H1 (cell line): ENCODE measurements at regions not wholly inside any gene's neighbourhood (a gene's known extent, or its start where the extent isn't known, plus 50 kb on each side); places are given as distances from the start of the nearest gene placed in this dataset.

Experiments
- CTCF ChIA-PET: fragments of 300-600 bp; sonication (Branson Sonifier 250); formaldehyde crosslinking; loops from one replicate; lab custom pipeline; 2021; ENCODE audit not compliant: partially characterized antibody; lab: Charles Lee
- POLR2A ChIA-PET: fragments of 300-600 bp; sonication (Branson Sonifier 250); formaldehyde crosslinking; loops from one replicate; lab custom pipeline; 2021; ENCODE audit warnings: inconsistent platforms; ENCODE audit not compliant: partially characterized antibody; lab: Charles Lee
- DNase-seq, 2 experiments: peaks; one replicate each; pipeline versions ENCODE4 v3.0.0 to v3.0.0-alpha.2; 2010 to 2022; ENCODE audit warnings: low spot score in 2 of 2, low read depth in 1 of 2, mixed read lengths in 1 of 2
- FAIRE-seq: peaks from 2 replicates; lab custom pipeline; 2011; peaks lifted over from hg19 to GRCh38; lab: Jason Lieb, UNC
- H2AFZ ChIP-seq: 2 replicates; pipeline ENCODE4 v1.8.1; 2012; ENCODE audit warnings: low read length, inconsistent platforms
- H2AK5ac ChIP-seq: 2 replicates; pipeline ENCODE4 v1.6.1; 2013; ENCODE audit warnings: low read depth, low read length
- H2BK120ac ChIP-seq: replicated peaks from 2 replicates; pipeline ENCODE3; 2013; ENCODE audit warnings: low read depth, low read length, inconsistent platforms
- H2BK12ac ChIP-seq: 2 replicates; pipeline ENCODE4 v1.6.1; 2013; ENCODE audit warnings: low read depth, low read length
- H2BK15ac ChIP-seq: 2 replicates; pipeline ENCODE4 v1.6.1; 2013; ENCODE audit warnings: low read length
- H2BK20ac ChIP-seq: 2 replicates; pipeline ENCODE4 v1.6.1; 2013; ENCODE audit warnings: low read length
- H2BK5ac ChIP-seq: 2 replicates; pipeline ENCODE4 v1.6.1; 2013; ENCODE audit warnings: low read depth, low read length
- H3K14ac ChIP-seq: 2 replicates; pipeline ENCODE4 v1.6.1; 2013; ENCODE audit warnings: inconsistent platforms; ENCODE audit not compliant: insufficient read length
- H3K18ac ChIP-seq: 2 replicates; pipeline ENCODE4 v1.6.1; 2013; ENCODE audit warnings: low read length; ENCODE audit errors: extremely low read depth
- H3K23ac ChIP-seq: 2 replicates; pipeline ENCODE4 v1.6.1; 2013; ENCODE audit warnings: inconsistent platforms; ENCODE audit not compliant: insufficient read length
- H3K23me2 ChIP-seq: 2 replicates; pipeline ENCODE4 v1.6.1; 2013; ENCODE audit warnings: low read depth, low read length
- H3K27ac ChIP-seq: 2 replicates; pipeline ENCODE4 v1.6.1; 2011; ENCODE audit warnings: low read depth, low read length, inconsistent platforms
- H3K27me3 ChIP-seq, 4 experiments: replicated peaks in 1 of 4; 1 replicate in 1 of 4; 2 replicates in 3 of 4; pipeline versions ENCODE4 v1.6.1 to v1.8.1; 2011 to 2013; ENCODE audit warnings: low read length in 3 of 4, mild to moderate bottlenecking in 3 of 4, inconsistent platforms in 2 of 4, mixed read lengths in 2 of 4, moderate library complexity in 1 of 4; ENCODE audit not compliant: control insufficient read depth in 3 of 4, insufficient read depth in 3 of 4; ENCODE audit errors: extremely low read depth in 1 of 4
- H3K36me3 ChIP-seq, 4 experiments: 2 replicates each; pipeline versions ENCODE4 v1.6.1 to v1.8.1; 2011 to 2013; ENCODE audit warnings: mild to moderate bottlenecking in 4 of 4, low read length in 3 of 4, moderate library complexity in 2 of 4, control low read depth in 1 of 4, inconsistent platforms in 1 of 4; ENCODE audit not compliant: insufficient read depth in 4 of 4, control insufficient read depth in 2 of 4
- H3K4ac ChIP-seq: replicated peaks from 2 replicates; pipeline ENCODE3; 2013; ENCODE audit warnings: low read length, low read depth, mixed read lengths, inconsistent platforms; ENCODE audit not compliant: insufficient read length
- H3K4me1 ChIP-seq, 4 experiments: replicated peaks in 1 of 4; 1 replicate in 1 of 4; 2 replicates in 3 of 4; pipeline versions ENCODE4 v1.6.1 to v1.8.1; 2011 to 2013; ENCODE audit warnings: low read length in 3 of 4, inconsistent platforms in 2 of 4, mixed read lengths in 1 of 4; ENCODE audit not compliant: insufficient read depth in 4 of 4, control insufficient read depth in 3 of 4
- H3K4me2 ChIP-seq, 2 experiments: 2 replicates each; pipeline versions ENCODE4 v1.6.1 to v1.8.1; 2011 to 2013; ENCODE audit warnings: low read depth in 2 of 2, low read length in 2 of 2, control low read depth in 1 of 2, inconsistent platforms in 1 of 2, mild to moderate bottlenecking in 1 of 2; ENCODE audit not compliant: insufficient read depth in 1 of 2
- H3K4me3 ChIP-seq, 4 experiments: fragments of 200-600, 300-600 bp in 1 of 4; sonication (generic), shearing (Covaris generic), sonication (Bioruptor Twin) in 1 of 4; 2 replicates each; pipeline versions ENCODE4 v1.5.1 to v1.8.1; 2011 to 2016; ENCODE audit warnings: low read length in 4 of 4, low read depth in 3 of 4, control low read depth in 2 of 4, inconsistent platforms in 2 of 4, mild to moderate bottlenecking in 2 of 4, mixed read lengths in 1 of 4, moderate library complexity in 1 of 4; ENCODE audit not compliant: insufficient read depth in 2 of 4; ENCODE audit errors: extremely low read depth in 1 of 4
- H3K56ac ChIP-seq: replicated peaks from 2 replicates; pipeline ENCODE3; 2013; ENCODE audit warnings: low read depth, mild to moderate bottlenecking, mixed read lengths, low read length, inconsistent platforms; ENCODE audit not compliant: insufficient read length
- H3K79me1 ChIP-seq: 2 replicates; pipeline ENCODE4 v1.6.1; 2013; ENCODE audit warnings: low read depth, low read length, control low read depth
- H3K79me2 ChIP-seq, 2 experiments: 2 replicates each; pipeline versions ENCODE4 v1.6.1 to v1.8.1; 2012 to 2013; ENCODE audit warnings: low read length in 2 of 2, mild to moderate bottlenecking in 2 of 2, inconsistent platforms in 1 of 2; ENCODE audit not compliant: insufficient read depth in 2 of 2, control insufficient read depth in 1 of 2
- H3K9ac ChIP-seq, 4 experiments: replicated peaks in 1 of 4; 1 replicate in 1 of 4; 2 replicates in 3 of 4; pipeline versions ENCODE4 v1.6.1 to v1.8.1; 2011 to 2013; ENCODE audit warnings: low read depth in 3 of 4, low read length in 3 of 4, control low read depth in 2 of 4, mild to moderate bottlenecking in 2 of 4, moderate library complexity in 2 of 4, inconsistent platforms in 1 of 4; ENCODE audit errors: extremely low read depth in 1 of 4
- H3K9me3 ChIP-seq, 2 experiments: 2 replicates each; pipeline versions ENCODE4 v1.6.1 to v1.8.1; 2012 to 2013; ENCODE audit warnings: mild to moderate bottlenecking in 2 of 2, moderate library complexity in 2 of 2, control low read depth in 1 of 2, inconsistent platforms in 1 of 2, low read depth in 1 of 2, low read length in 1 of 2, mixed read lengths in 1 of 2; ENCODE audit not compliant: insufficient read depth in 2 of 2
- H4K20me1 ChIP-seq, 2 experiments: replicated peaks in 1 of 2; 2 replicates each; pipeline versions ENCODE3 to v1.8.1; 2011 to 2013; ENCODE audit warnings: inconsistent platforms in 2 of 2, low read length in 2 of 2, mild to moderate bottlenecking in 1 of 2; ENCODE audit not compliant: insufficient read depth in 2 of 2, control insufficient read depth in 1 of 2
- H4K5ac ChIP-seq: 2 replicates; pipeline ENCODE4 v1.6.1; 2013; ENCODE audit warnings: low read length, low read depth, mixed read lengths, inconsistent platforms; ENCODE audit not compliant: insufficient read length
- H4K8ac ChIP-seq: 2 replicates; pipeline ENCODE4 v1.8.0; 2013; ENCODE audit warnings: mild to moderate bottlenecking, moderate library complexity, low read length, inconsistent platforms; ENCODE audit not compliant: insufficient read depth; ENCODE audit errors: extremely low read depth
- H4K91ac ChIP-seq: replicated peaks from 2 replicates; pipeline ENCODE3; 2013; ENCODE audit warnings: low read length, mixed read lengths, inconsistent platforms; ENCODE audit not compliant: insufficient read length
- POLR2A ChIP-seq, 2 experiments: IDR thresholded peaks; 1 replicate in 1 of 2; 2 replicates in 1 of 2; pipeline ENCODE4 v1.6.1; 2011; ENCODE audit warnings: low read depth in 2 of 2, low read length in 2 of 2, mild to moderate bottlenecking in 2 of 2; ENCODE audit errors: control extremely low read depth in 1 of 2
- SIN3A ChIP-seq, 2 experiments: IDR thresholded peaks in 1 of 2; conservative IDR thresholded peaks in 1 of 2; 2 replicates each; pipeline ENCODE4 v1.6.1; 2011 to 2012; ENCODE audit warnings: low read length in 2 of 2, improper control_type of control experiment in 1 of 2, low read depth in 1 of 2, mild to moderate bottlenecking in 1 of 2
- TCF12 ChIP-seq: IDR thresholded peaks from 2 replicates; pipeline ENCODE4 v1.6.1; 2011; ENCODE audit warnings: low read depth, mild to moderate bottlenecking, low read length
- WGBS, 2 experiments: shearing (Covaris generic) in 1 of 2; methylation state at CpG; one replicate each; pipeline versions ENCODE4 v1.1.6 to v1.1.7; 2013 to 2015; ENCODE audit warnings: low lambda C conversion rate in 2 of 2, mixed read lengths in 2 of 2, inconsistent platforms in 1 of 2, low coverage in 1 of 2, missing lambda C conversion rate in 1 of 2; ENCODE audit not compliant: insufficient replicate concordance in 2 of 2, insufficient coverage in 1 of 2, insufficient read length in 1 of 2; ENCODE audit errors: extremely low coverage in 1 of 2, missing lambda C conversion rate in 1 of 2; 5-methylcytosine and 5-hydroxymethylcytosine counted together

DNA sequence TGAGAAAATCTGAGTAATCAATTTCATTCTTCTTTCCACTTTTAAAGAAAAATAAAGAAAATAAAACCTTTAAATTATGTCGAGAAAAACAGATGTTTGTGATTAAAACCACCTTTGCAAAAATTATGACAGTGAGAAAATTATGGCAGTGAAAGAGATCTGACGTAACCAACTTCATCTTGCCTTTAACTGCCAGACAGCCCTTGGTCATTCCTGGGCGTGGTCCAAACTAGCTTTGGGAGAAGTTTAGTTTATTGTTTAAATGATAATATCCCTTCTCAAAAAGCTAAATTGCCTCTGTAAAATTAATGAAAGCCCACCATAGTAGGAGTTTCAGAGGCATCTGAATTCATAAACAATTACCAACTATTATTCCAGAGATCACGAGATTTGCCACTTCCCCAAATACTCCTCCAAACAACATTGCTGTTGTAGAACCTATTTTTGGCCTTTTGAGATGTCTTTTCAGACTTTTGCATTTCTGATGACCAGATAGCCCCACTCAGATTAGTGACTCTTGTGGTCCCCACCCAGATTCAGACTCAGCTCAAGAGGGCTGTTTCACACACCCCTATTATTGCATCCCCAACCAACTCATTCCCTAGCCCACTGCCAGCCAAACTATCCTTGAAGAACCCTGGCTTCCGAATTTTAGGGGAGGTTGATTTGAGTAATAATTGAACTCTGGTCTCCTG lies 664.4 kb upstream of the CBLB start:
- H3K56ac ChIP-seq: no peak overlapping the region
- H4K91ac ChIP-seq: no peak overlapping the region
- H3K79me2 ChIP-seq: no peaks in the 10 kb centered on the region
- H2BK15ac ChIP-seq: no peak overlapping the region
- no peak overlapping the region for H3K4me2 ChIP-seq
- H4K5ac ChIP-seq: no peak overlapping the region
- POLR2A ChIA-PET: no interaction called here
- DNase-seq (no peak), FAIRE-seq (no peak)
- H4K20me1 ChIP-seq: no peaks in the 10 kb centered on the region
- no peaks in the 10 kb centered on the region; a peak in 2 of 8 replicates for H3K36me3 ChIP-seq
- no peaks in the 10 kb centered on the region for H3K23me2 ChIP-seq
- CTCF ChIA-PET: no interaction called here
- H3K9me3 ChIP-seq: 0 out of 4 replicates have a peak, but pooled peaks cover 3 to 10% of the 10 kb centered on the region in 2 experiments
- no peak overlapping the region for H3K4ac ChIP-seq
- no peak overlapping the region for H3K23ac ChIP-seq
- no peaks in the 10 kb centered on the region for H3K79me1 ChIP-seq
- H2AK5ac ChIP-seq: no peak overlapping the region
- H4K8ac ChIP-seq: no peak overlapping the region
- no peak overlapping the region for H3K27ac ChIP-seq
- no peak overlapping the region for H3K14ac ChIP-seq
- H2BK5ac ChIP-seq: no peak overlapping the region
- no peak overlapping the region; a peak in 1 of 8 replicates for H3K4me3 ChIP-seq
- TF ChIP-seq SIN3A (conservative IDR thresholded peaks at IDR 0.05 in 1 of 2, IDR thresholded peaks at IDR 0.05 in 1 of 2; ENCODE audit: low read depth in 1 of 2, low read length in 2 of 2) (no peak), POLR2A (IDR thresholded peaks at IDR 0.05; ENCODE audit: control extremely low read depth in 1 of 2, low read depth in 2 of 2, low read length in 2 of 2) (no peak), TCF12 (no peak)
- no peak overlapping the region for H3K9ac ChIP-seq
- WGBS, 2 experiments: 84% methylated on average over 5 of the region's 5 CpGs; no CpG with 5 or more reads in 1 of the 2 experiments
- H2BK12ac ChIP-seq: no peak overlapping the region
- H3K4me1 ChIP-seq: no peaks in the 10 kb centered on the region
- H2BK120ac ChIP-seq: peak overlapping the region; percentile 72
- H3K18ac ChIP-seq: no peak overlapping the region
- no peak overlapping the region for H2AFZ ChIP-seq
- no peaks in the 10 kb centered on the region for H3K27me3 ChIP-seq
- no peak overlapping the region for H2BK20ac ChIP-seq
